GM19463 (cell line): ENCODE measurements at regions not wholly inside any gene's neighbourhood (a gene's known extent, or its start where the extent isn't known, plus 50 kb on each side); places are given as distances from the start of the nearest gene placed in this dataset.
"Not testable (repeated sequence)": the region's sequence is repeated elsewhere in the genome, so short reads cannot be mapped to it uniquely, and the experiment has no call there.

Experiments used
- ATAC-seq: cut with Tn5 transposase; IDR thresholded peaks from one replicate; pipeline ENCODE4 v1.9.1; 2021; ENCODE audit warnings: mild to moderate bottlenecking, moderate library complexity; ENCODE audit not compliant: unreplicated experiment

- no peak for ATAC-seq
Observed at GRCh38 chr3:190193210-190193609, 72.5 kb upstream of the P3H2 start.

DNA sequence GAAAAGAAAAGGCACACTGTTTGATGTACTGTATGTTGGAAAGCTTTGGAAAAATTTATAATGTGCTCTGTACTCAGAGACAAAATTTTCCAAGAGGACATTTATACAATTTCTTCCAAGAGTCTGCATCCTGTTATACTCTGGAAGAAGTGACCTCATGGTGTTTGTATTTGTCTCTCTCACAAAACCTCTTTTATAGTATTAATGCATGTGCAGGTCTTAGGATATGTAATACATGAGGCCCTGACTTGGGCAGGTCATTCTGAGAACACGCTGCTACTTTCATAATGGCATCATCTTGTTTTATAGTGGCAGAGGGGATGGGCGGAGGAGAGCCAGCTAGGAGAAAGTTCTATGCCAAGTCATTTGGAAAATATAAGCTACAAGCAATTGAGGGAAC lies 72.0 kb upstream of the P3H2 start:
- no peak for ATAC-seq

DNA sequence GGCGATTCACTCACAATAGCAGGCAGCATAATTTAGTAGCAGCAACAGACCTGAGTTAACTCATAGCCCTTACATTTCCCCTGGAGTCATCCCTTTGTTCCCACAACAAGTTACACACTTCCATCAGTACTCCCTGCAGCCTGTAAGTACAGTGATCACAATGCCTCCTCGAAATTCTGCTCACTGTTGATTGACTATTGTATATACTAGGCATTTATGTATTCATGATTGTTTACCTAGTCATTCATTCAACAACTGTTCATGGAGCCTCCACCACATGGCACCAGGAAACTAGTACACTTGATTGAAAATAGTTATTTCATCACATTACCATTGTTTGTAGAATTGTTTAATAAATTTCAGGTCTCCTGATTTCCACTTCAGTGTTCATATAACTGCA lies 71.4 kb upstream of the P3H2 start:
- no peak for ATAC-seq

DNA sequence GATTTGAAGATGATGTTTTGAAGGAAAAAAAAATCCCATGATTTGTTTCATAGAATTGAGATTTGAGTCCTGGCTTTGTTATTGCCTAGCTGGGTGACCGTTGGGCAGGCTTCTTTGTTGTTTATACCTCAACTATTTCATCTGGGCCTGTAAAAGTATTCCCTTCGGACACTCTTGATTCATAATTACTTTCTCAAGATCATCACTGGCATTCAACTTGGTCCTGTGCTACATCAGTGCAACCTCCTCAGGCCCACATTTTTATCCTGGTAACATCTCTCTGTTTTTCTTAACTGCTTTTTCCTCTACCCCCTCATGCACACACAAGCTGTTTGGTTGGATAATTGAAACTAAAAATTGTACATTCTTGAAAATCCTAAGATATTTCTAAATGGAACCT lies 67.5 kb upstream of the P3H2 start:
- no peak for ATAC-seq

GRCh38 chr3:190183121-190183520 lies 62.4 kb upstream of the P3H2 start:
- no peak for ATAC-seq

DNA sequence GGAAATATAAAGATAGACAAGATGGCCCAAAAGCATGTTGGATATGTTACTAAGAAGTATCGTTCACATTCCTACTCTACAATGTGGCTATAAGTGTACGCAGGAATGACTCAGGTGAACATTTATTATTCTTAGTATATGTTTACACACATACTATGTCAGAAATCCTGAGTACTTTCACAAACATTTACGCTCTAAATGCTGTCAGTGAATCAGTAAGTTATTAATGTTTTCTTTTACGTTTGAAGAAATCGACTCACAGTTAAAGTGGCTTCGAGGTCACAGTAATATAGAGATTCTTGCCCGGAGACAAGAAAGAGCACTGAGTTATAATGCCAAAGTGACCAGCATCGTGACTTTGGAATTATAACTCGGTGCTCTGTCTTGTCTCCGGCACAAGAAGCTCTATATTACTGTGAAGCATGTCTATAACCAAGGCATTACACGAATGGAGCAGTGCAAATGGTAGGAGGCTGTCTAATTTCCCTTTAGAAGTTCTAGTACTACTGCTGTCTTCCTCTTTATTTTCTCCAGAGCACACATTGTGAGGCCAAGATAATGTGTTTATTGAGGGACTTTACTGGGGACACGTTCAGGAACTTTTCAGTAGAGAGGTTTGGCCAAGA lies 61.8 kb upstream of the P3H2 start:
- ATAC-seq = no peak

DNA sequence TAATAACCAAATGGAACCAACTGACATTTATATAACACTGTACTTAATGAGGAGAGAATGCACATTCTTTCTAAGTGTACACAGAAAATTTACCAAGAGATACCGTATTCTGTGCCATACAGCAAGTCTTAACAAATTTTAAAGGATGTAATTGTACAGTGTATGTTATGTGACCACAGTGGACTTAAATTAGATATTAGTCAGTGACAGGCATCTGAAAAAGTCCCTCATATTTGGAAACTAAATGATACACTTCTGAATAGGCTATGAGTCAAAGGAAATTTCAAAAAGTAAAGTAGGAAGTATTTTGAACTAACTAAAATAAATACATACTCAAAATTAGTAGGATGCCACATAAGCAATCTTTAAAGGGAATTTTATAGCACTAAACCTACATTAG lies 59.6 kb upstream of the P3H2 start:
- ATAC-seq = no peak

- ATAC-seq = no peak
Observed at GRCh38 chr3:190178779-190179178, 58.1 kb upstream of the P3H2 start.

- not testable (repeated sequence) for ATAC-seq
Observed at GRCh38 chr3:190176933-190177525, 56.3 kb upstream of the P3H2 start.

GRCh38 chr3:190176106-190176505 lies 55.4 kb upstream of the P3H2 start:
- not testable (repeated sequence) for ATAC-seq

- no peak for ATAC-seq
Observed at GRCh38 chr3:190175490-190175889, 54.8 kb upstream of the P3H2 start.

DNA sequence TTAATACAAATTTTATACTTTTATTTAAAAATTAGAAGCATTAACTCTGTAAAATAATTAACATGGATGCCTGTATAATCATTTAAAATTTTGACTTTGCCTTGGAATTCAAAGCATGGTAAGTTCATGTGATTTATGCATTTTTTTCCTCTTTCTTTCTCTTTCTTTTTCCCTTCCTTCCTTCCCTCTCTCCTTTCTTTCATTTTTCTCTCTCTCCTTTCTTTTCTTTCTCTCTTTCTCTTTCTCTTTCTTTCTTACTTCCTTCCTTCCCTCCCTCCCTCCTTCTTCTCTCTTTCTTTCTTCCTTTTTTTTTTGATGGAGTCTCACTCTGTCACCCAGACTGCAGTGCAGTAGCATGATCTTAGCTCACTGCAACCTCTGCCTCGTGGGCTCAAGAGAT lies 53.8 kb upstream of the P3H2 start:
- ATAC-seq = no peak

DNA sequence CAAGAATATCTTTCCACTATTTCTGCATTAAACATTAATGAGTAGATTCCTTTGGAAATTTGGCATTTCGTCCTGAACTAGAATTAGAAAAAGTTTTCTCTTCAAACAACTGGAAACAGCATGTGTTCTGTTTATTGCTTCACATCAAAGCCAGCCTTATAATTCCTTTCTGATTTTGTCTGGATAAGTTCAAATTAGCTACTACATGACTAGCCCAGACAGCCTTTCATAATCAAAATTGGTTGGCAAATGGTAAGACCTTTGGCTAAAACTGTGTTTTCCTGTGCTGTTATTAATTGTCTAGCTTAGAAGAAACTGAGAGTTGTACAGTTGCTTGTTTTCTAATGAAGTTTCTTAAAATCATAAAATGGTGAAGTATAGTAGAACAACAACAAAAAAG lies 52.7 kb upstream of the P3H2 start:
- no peak for ATAC-seq

GRCh38 chr3:190172751-190173150 lies 52.1 kb upstream of the P3H2 start:
- no peak for ATAC-seq
